Mononuclear cell (primary cell): ENCODE measurements at regions not wholly inside any gene's neighbourhood (a gene's known extent, or its start where the extent isn't known, plus 50 kb on each side); places are given as distances from the start of the nearest gene placed in this dataset.

ENCODE experiments used
- H3K27me3 ChIP-seq: 2 replicates; pipeline ENCODE4 v1.6.0; 2011; ENCODE audit warnings: low read length, control low read depth; ENCODE audit not compliant: insufficient read depth
- H3K4me1 ChIP-seq: 2 replicates; pipeline ENCODE4 v1.5.1; 2011; ENCODE audit warnings: mild to moderate bottlenecking, low read length, control low read depth; ENCODE audit not compliant: insufficient read depth
- H3K4me3 ChIP-seq: 2 replicates; pipeline ENCODE4 v1.5.1; 2011; ENCODE audit warnings: mild to moderate bottlenecking, low read length, moderate library complexity
- H3K9me3 ChIP-seq: 2 replicates; pipeline ENCODE4 v1.5.1; 2011; ENCODE audit warnings: low read depth, mild to moderate bottlenecking, control low read depth, low read length

DNA sequence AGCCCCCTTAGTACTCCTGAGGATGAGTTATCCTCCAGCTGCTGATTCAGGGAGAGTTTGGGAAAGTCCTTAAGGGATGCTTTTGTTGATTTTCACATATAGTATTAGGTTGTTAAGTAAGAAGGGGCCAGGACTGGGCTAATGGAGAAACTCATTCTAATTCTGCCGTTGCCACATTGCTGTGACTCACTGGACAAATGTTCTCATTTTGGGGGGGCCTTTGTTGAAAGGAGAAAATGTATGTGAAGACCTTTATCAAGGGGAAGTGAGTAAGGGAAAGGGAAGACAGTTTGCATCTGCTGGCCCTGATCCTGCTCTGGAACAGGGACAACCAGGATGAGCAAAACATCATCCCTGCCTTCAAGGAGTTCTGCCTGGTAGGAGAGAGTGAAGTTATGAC lies 123.2 kb upstream of the FGGY start:
- H3K4me1 ChIP-seq = peaks cover 7% of the 10 kb centered on the region
- H3K9me3 ChIP-seq = no peaks in the 10 kb centered on the region
- no peak overlapping the region for H3K4me3 ChIP-seq
- no peaks in the 10 kb centered on the region for H3K27me3 ChIP-seq

DNA sequence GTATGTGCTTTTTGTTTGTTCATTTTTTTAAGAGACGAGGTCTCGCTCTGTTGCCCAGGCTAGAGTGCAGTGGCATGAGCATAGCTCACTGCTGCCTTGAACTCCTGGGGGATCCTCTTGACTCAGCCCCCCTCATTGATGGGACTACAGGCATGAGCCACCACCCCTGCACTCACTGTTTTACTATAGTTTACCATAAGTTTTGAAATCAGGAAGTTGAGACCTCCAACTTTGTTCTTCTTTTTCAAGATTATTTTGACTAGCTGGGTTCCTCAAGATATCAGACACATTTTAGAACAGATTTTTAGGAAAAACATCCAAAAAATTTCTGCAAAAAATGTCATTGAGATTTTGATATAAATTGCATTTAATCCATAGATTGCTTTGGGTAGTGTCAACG lies 120.4 kb upstream of the FGGY start:
- H3K27me3 ChIP-seq = no peaks in the 10 kb centered on the region
- no peaks in the 10 kb centered on the region for H3K9me3 ChIP-seq
- peaks cover 7% of the 10 kb centered on the region for H3K4me1 ChIP-seq
- H3K4me3 ChIP-seq = no peak overlapping the region

DNA sequence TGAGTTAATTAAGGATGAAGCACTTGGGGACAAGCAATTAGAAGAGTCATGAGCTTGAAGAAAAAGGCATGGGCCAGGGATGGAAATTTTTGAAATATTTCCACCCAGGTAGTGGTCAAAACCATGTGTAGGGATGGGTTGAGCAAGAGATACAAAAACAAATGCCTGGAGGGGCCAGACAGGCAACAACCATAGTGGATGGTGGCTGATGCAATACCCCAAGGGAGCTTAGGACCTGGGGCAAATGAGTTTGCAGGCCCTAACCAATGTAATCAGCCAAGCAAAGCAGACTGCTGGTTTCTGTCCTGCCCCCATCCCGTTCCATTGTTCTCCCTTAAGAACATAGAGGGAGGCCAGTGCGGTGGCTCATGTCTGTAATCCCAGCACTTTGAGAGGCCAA lies 119.1 kb upstream of the FGGY start:
- Histone ChIP-seq H3K4me3 (no peak overlapping the region), H3K9me3 (no peaks in the 10 kb centered on the region), H3K27me3 (no peaks in the 10 kb centered on the region), H3K4me1 (peaks cover 7% of the 10 kb centered on the region)

DNA sequence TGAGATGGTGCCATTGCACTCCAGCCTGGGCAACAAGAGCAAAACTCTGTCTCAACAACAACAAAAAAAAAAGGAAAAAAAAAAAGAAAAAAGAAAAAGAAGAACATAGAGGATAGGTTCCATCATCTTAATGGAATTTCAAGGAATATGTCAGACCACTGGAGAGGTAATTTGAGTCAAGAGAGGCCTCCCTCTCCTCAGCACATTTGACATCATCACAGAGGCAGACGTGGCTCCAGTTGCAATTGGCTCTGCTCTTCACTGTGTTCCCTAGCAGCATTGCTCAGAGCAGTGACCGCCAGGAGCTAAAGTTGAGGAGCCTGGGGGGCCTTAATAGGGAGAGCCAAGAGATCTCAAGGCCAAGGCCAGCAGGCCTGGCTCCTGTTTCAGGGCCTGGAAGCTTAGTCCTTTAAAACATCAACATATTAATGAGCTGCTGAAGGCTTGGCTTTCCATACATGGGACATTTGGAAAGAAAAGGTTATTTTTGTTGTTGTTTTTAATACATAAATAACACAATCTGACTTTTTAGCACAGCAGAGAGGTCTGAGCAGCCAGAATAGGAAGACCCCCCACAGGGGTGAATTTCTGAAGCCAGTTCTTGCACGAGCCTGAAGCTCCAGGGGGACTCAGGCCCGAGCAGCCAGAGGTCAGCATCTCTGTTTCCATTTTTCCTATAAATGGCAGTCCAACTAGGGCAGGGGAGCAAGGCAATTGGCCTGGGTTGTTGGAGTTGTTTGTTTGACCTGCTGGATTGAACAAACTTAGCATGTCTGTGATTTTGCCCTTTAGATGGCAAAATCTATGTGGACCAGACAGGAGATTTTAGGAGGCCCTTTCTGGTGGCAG lies 118.3 kb upstream of the FGGY start:
- Histone ChIP-seq H3K27me3 (no peaks in the 10 kb centered on the region), H3K9me3 (no peaks in the 10 kb centered on the region), H3K4me3 (no peak overlapping the region), H3K4me1 (peaks cover 5% of the 10 kb centered on the region)

DNA sequence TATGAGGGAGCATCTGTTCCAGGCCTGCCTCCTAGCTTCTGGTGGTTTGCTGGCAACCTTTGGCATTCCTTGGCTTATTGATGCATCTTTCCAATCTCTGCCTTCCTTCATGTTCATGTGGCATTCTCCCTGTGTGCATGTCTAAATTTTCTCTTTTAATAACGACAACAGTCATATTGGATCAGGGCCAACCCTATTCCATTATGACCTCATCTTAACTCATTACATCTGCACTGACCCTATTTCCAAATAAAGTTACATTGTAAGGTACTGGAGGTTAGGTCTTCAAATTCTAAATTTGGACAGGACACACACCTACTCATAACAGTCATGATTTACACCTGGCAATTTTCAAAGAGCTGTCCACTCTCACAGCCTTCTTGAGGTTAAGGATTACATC lies 117.2 kb upstream of the FGGY start:
- H3K4me1 ChIP-seq = no peaks in the 10 kb centered on the region
- H3K27me3 ChIP-seq = no peaks in the 10 kb centered on the region
- no peak overlapping the region for H3K4me3 ChIP-seq
- no peaks in the 10 kb centered on the region for H3K9me3 ChIP-seq

DNA sequence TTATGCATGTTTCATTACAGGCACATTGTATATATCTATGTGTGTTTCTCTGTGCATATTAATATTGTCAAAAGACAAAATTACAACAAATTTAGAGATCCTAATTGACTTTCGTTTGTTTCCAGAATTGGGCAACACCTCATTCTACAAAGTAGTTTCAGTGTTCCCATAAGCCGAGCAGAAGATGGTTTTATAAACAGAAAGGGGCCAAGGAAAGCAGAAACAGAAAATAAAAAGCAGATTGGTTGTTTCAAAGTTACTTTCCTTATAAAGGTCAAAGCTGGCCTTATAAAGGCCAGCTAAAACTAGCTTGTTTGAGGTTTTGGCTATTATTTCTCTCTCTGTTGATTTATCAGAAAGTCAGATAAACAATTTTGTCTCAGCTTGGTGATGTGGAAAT lies 116.2 kb upstream of the FGGY start:
- Histone ChIP-seq H3K4me1 (no peaks in the 10 kb centered on the region), H3K9me3 (no peaks in the 10 kb centered on the region), H3K4me3 (no peak overlapping the region), H3K27me3 (no peaks in the 10 kb centered on the region)

DNA sequence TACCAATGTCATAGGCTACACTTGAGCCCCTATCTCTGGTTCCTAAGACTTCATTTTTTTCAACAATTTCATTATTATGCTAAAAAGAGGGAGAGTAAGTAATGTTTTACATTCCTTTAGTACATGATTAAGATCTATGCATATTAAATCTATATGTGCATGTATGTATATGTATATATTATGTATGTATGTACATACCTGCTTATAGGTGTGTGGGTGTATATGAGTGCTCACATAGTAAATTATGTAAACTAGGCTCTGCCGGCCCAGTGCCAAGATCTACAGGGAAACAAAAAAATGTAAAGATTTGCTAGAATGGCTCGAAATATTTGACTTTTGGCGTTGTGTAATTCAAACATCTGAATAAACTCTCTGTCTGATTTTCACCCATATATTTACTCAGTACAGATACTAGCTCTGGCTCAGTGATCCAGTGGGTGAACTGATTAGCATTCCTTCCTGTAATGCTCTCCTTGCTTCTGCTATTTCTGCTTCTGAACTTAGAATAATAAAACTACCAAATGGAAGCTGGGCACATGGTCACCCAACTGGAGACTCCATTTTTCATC lies 113.1 kb upstream of the FGGY start:
- no peak overlapping the region for H3K4me3 ChIP-seq
- no peaks in the 10 kb centered on the region for H3K9me3 ChIP-seq
- H3K27me3 ChIP-seq = no peaks in the 10 kb centered on the region
- no peaks in the 10 kb centered on the region for H3K4me1 ChIP-seq

DNA sequence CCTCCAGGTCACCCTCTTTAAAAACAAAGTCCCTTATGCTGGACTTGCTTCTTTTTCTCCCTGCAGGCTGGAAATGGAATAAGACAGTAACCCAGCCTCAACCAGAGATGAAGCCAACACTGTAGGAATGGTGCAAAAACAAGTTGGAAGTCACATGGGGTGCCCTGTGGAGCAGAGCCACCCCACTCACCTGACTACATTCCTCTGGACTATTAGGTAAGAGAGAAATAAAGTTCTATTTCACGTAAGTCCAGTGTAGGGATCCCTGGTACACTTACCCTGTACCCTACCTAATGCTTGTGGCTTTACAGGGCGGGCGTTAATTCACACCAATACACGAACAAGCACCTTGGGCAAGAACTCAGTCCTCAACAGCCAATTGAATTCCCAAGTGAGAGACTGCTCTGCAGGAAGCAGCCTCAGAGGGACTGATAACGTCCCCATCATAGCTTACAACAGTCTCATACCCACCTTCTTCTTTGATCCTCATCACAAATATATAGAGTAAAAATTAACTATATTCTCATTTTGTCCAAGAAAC lies 112.5 kb upstream of the FGGY start:
- no peak overlapping the region for H3K4me3 ChIP-seq
- no peaks in the 10 kb centered on the region for H3K9me3 ChIP-seq
- H3K27me3 ChIP-seq = no peaks in the 10 kb centered on the region
- H3K4me1 ChIP-seq = no peaks in the 10 kb centered on the region

DNA sequence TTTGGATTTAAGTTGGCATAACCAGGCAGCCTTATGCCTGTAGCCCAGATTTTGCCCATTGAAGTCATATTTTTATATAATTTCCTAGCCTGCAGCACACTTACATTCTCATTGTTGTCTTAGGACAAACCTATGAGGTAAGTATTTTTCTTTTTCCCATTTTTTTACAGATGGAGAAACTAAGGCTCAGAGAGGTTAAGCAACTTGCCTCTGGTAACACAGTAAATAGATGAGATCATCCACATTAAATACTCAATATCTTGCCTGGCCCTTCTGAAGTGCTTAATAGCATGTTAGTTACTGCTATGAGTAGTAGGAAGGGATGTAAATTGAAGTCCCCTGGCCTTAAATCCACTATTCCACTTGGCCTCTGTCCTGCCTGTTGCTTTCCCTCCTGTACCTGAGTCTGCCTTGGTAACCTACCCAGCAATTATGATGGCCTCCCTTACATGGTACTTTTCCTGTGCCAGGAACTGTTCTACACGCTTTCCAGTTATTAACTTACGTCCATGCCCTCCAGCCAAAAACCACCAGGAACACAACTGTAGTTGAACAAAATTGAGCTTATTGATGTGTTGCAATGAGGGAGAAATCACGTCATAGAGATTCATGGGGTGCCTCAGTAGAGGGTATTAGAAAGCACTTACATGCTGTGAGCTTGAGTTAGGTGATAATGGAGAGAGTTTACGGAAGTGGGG lies 111.6 kb upstream of the FGGY start:
- Histone ChIP-seq H3K27me3 (no peaks in the 10 kb centered on the region), H3K4me1 (no peaks in the 10 kb centered on the region), H3K4me3 (no peak overlapping the region), H3K9me3 (no peaks in the 10 kb centered on the region)

DNA sequence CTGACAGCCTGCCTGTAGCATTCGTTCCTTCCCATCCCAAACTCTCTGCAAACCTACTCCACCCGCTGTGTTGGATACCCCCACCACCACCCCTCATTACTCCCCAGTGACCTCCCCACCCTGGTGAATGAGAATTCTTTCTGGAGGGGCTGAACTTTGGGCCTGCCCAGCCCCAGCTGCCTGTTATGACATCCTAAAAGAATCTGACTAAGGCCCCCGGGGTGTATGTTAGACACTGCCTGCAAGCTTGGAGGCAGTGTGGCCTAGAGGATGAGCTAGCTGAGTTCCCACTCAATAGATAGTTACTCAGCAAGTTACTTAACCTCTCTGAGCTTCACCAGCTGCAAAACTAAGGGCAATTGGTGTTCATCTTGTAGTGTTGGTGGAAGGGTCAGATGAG lies 110.2 kb upstream of the FGGY start:
- H3K27me3 ChIP-seq = no peaks in the 10 kb centered on the region
- H3K4me3 ChIP-seq = no peak overlapping the region
- no peaks in the 10 kb centered on the region for H3K4me1 ChIP-seq
- H3K9me3 ChIP-seq = no peaks in the 10 kb centered on the region

DNA sequence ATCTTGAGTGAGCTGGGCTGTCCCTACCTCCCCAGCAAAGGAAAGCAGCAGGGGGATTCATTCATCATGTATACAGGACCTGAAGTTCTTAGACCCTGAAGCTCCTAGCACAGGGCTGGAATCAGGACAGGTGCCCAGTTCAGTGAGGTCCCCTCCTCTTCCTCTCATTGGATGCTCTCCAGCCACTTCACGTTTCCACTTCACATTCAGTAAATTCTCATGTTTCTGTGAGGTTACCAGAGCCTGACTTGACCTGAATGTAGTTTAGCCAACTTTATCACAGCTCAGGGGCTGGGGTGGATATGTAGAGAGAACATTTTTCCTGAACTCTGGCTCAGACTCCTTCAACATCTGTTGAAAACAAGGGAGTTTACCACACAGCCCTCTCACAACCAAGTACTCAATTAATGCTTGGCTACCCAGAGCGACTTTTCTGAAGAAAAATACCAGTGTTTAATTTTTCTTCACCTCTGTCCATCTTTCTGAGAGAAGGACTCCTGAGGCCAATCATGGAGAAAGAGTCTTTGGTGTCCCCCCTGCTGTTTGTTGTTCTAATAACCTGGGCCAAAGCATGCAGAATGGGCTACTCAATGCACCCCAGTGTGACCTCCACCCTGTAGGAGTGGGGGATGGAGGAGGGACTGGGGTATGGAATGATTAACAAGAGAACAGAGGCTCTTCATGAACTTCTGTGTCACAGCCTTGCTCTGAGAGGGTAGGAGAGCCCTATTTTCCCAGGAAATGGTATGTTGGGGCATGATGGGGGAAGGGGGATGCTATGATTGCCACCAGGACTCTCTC lies 108.3 kb upstream of the FGGY start:
- H3K4me1 ChIP-seq = no peaks in the 10 kb centered on the region
- H3K27me3 ChIP-seq = no peaks in the 10 kb centered on the region
- no peak overlapping the region for H3K4me3 ChIP-seq
- no peaks in the 10 kb centered on the region for H3K9me3 ChIP-seq

DNA sequence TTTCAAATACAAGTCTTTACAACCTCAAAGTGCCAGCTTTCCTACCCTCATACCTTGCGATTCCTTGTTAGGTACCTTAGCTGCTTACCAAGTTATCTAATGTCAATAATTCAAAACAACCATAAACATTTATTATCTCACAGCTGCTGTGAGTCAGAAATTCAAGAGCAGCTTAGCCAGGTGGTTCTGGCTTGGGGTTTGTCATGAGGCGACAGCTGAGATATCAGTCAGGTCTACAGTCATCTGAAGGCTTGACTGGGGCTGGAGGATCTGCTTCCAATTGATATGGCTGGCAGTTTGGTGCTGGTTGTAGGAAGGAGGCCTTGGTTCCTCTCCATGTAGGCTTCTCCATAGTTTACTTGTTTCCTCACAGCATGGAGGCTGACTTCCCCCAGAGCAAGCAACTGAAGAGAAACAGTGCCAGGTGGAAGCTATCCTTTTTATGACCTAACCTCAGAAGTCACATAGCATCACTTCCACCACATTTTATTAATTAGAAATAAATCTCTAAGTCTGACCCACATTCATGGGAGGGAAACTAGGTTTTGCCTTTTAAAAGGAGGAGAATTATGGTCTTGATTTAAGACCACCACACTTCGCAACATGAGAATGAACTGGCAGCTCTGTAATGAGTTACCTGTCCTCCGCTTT lies 103.3 kb upstream of the FGGY start:
- no peaks in the 10 kb centered on the region for H3K27me3 ChIP-seq
- no peak overlapping the region for H3K4me3 ChIP-seq

DNA sequence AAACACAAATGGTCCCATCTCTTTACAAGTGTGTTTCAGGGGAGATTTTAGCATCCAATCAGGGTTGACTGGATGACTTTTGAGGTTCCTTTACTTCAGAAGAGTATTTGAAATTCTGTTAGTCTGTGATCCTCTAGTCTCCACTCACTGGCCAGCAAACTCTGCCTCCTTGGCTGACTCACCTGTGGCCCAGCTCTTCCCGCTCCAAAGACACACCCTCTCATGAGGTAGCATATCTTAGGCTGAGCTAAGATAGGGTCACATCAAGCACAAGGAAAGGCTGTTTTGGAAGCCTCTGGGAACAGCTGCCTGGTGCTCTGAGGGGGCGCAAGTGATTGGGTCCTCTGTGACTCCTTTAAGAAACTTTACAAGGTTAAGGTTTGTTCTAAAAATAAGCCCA lies 102.3 kb upstream of the FGGY start:
- Histone ChIP-seq H3K9me3 (no peaks in the 10 kb centered on the region), H3K4me3 (no peak overlapping the region), H3K27me3 (no peaks in the 10 kb centered on the region), H3K4me1 (no peaks in the 10 kb centered on the region)

More for the DNA sequence above, 103.3 kb upstream of the FGGY start:
- Histone ChIP-seq H3K9me3 (no peaks in the 10 kb centered on the region), H3K4me1 (no peaks in the 10 kb centered on the region)

DNA sequence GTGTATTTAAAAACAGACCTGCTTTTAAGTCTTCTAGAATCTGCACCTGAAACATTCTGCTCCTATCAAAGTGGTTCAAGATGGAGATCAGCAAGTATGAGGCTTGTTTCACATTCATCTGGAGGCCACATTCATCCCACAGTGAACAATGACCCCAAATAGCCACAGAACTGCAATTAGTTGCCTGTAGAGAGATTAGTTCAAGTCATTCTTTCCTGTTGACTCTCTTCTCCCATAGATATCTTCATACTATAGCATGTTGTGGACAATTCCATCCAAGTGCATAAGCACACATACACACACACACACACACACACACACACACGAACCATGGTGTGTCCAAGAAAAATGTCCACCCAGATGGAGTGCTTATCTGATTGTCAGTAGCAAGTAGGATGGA lies 101.7 kb upstream of the FGGY start:
- H3K27me3 ChIP-seq = no peaks in the 10 kb centered on the region
- no peaks in the 10 kb centered on the region for H3K4me1 ChIP-seq
- no peak overlapping the region for H3K4me3 ChIP-seq
- no peaks in the 10 kb centered on the region for H3K9me3 ChIP-seq
